Activated naive CD4-positive, alpha-beta T cell treated with anti-CD3 and anti-CD28 coated beads, Interleukin-2, amount 50 U/mL, for 72 hours (primary cell): ENCODE measurements at regions not wholly inside any gene's neighbourhood (a gene's known extent, or its start where the extent isn't known, plus 50 kb on each side); places are given as distances from the start of the nearest gene placed in this dataset.
"Not testable (repeated sequence)": the region's sequence is repeated elsewhere in the genome, so short reads cannot be mapped to it uniquely, and the experiment has no call there.

Source experiments
- ATAC-seq, 2 donors: fragments of 150-1000 bp; cut with Tn5 transposase; 2 replicates each; pipeline ENCODE4 v1.10.0; 2021; ENCODE audit warnings: mild to moderate bottlenecking in 2 of 2, moderate library complexity in 2 of 2
- DNase-seq, 2 donors: peaks; one replicate each; pipeline ENCODE4 v3.0.0; 2021 to 2022; ENCODE audit warnings: low spot score in 2 of 2
- H3K27ac Mint-ChIP-seq, 2 donors: one replicate each; pipeline ENCODE4 v1.8.0; 2022; ENCODE audit warnings: mild to moderate bottlenecking in 2 of 2, mixed read lengths in 2 of 2
- H3K36me3 Mint-ChIP-seq, 2 donors: one replicate each; pipeline ENCODE4 v1.8.0; 2022; ENCODE audit warnings: mixed read lengths in 2 of 2
- H3K9me3 Mint-ChIP-seq, 2 donors: one replicate each; pipeline ENCODE4 v1.8.0; 2022; ENCODE audit warnings: mixed read lengths in 2 of 2

- H3K36me3 Mint-ChIP-seq = no peaks in the 10 kb centered on the region
- DNase-seq (no peak), ATAC-seq (no peak)
- H3K27ac Mint-ChIP-seq = no peak overlapping the region
- H3K9me3 Mint-ChIP-seq = peaks cover 0 to 12% of the 10 kb centered on the region in 2 donors
Measured at GRCh38 chr1:215287362-215287761, 204.8 kb downstream of the KCNK2 start.

- DNase-seq = no peak
- no peak for ATAC-seq
- Mint-ChIP-seq H3K36me3 (peaks cover 0 to 14% of the 10 kb centered on the region in 2 donors), H3K9me3 (peaks cover 3 to 23% of the 10 kb centered on the region in 2 donors), H3K27ac (no peak overlapping the region)
Measured at GRCh38 chr1:215290018-215290417, 207.5 kb downstream of the KCNK2 start.

- no peak for DNase-seq
- peaks cover 9 to 27% of the 10 kb centered on the region in 2 donors for H3K9me3 Mint-ChIP-seq
- H3K36me3 Mint-ChIP-seq = peaks cover 0 to 17% of the 10 kb centered on the region in 2 donors
Measured at GRCh38 chr1:215292932-215293331, 210.4 kb downstream of the KCNK2 start.

GRCh38 chr1:215306426-215306825 lies 223.9 kb downstream of the KCNK2 start:
- ATAC-seq = no peak
- peaks cover 0 to 9% of the 10 kb centered on the region in 2 donors for H3K9me3 Mint-ChIP-seq
- no peaks in the 10 kb centered on the region for H3K36me3 Mint-ChIP-seq

More at GRCh38 chr1:215292932-215293331, 210.4 kb downstream of the KCNK2 start:
- H3K27ac Mint-ChIP-seq = no peak overlapping the region
- no peak for ATAC-seq

GRCh38 chr1:215321802-215322201 lies 239.3 kb downstream of the KCNK2 start:
- H3K27ac Mint-ChIP-seq = no peak overlapping the region
- ATAC-seq = no peak
- peaks cover 0 to 8% of the 10 kb centered on the region in 2 donors for H3K36me3 Mint-ChIP-seq
- peaks cover 0 to 17% of the 10 kb centered on the region in 2 donors for H3K9me3 Mint-ChIP-seq
- DNase-seq = no peak

More at GRCh38 chr1:215306426-215306825, 223.9 kb downstream of the KCNK2 start:
- no peak overlapping the region for H3K27ac Mint-ChIP-seq
- no peak for DNase-seq

- DNase-seq, H3K36me3 Mint-ChIP-seq, ATAC-seq, H3K27ac Mint-ChIP-seq: not testable (repeated sequence)
- peaks cover 0 to 14% of the 10 kb centered on the region in 2 donors for H3K9me3 Mint-ChIP-seq
Measured at GRCh38 chr1:215323992-215324391, 241.5 kb downstream of the KCNK2 start.

GRCh38 chr1:215330426-215330825 lies 236.7 kb upstream of the KCTD3 start:
- H3K36me3 Mint-ChIP-seq = no peaks in the 10 kb centered on the region
- DNase-seq (no peak), ATAC-seq (no peak)
- no peak overlapping the region for H3K27ac Mint-ChIP-seq
- peaks cover 0 to 5% of the 10 kb centered on the region in 2 donors for H3K9me3 Mint-ChIP-seq

GRCh38 chr1:215344539-215344938 lies 222.6 kb upstream of the KCTD3 start:
- H3K36me3 Mint-ChIP-seq = peaks cover 0 to 4% of the 10 kb centered on the region in 2 donors
- peaks cover 0 to 7% of the 10 kb centered on the region in 2 donors for H3K9me3 Mint-ChIP-seq
- no peak for DNase-seq
- no peak for ATAC-seq
- H3K27ac Mint-ChIP-seq = no peak overlapping the region

- H3K27ac Mint-ChIP-seq = no peak overlapping the region
Measured at GRCh38 chr1:215345208-215345607, 221.9 kb upstream of the KCTD3 start.

GRCh38 chr1:215345766-215346165 lies 221.3 kb upstream of the KCTD3 start:
- H3K9me3 Mint-ChIP-seq = peaks cover 0 to 5% of the 10 kb centered on the region in 2 donors
- H3K36me3 Mint-ChIP-seq = peaks cover 0 to 4% of the 10 kb centered on the region in 2 donors
- H3K27ac Mint-ChIP-seq = no peak overlapping the region
- DNase-seq = no peak
- ATAC-seq = no peak

More at GRCh38 chr1:215345208-215345607, 221.9 kb upstream of the KCTD3 start:
- peaks cover 0 to 4% of the 10 kb centered on the region in 2 donors for H3K36me3 Mint-ChIP-seq
- ATAC-seq (no peak), DNase-seq (no peak)
- H3K9me3 Mint-ChIP-seq = peaks cover 0 to 7% of the 10 kb centered on the region in 2 donors

GRCh38 chr1:215357901-215358300 lies 209.2 kb upstream of the KCTD3 start:
- ATAC-seq (no peak), DNase-seq (no peak)
- Mint-ChIP-seq H3K36me3 (no peaks in the 10 kb centered on the region), H3K27ac (no peak overlapping the region), H3K9me3 (peaks cover 0 to 5% of the 10 kb centered on the region in 2 donors)

- DNase-seq = no peak
- ATAC-seq = no peak
- peaks cover 0 to 5% of the 10 kb centered on the region in 2 donors for H3K9me3 Mint-ChIP-seq
- no peak overlapping the region for H3K27ac Mint-ChIP-seq
- no peaks in the 10 kb centered on the region for H3K36me3 Mint-ChIP-seq
Measured at GRCh38 chr1:215358356-215358755, 208.7 kb upstream of the KCTD3 start.

- ATAC-seq = no peak
- Mint-ChIP-seq H3K36me3 (no peaks in the 10 kb centered on the region), H3K27ac (no peak overlapping the region), H3K9me3 (peaks cover 5 to 10% of the 10 kb centered on the region in 2 donors)
- no peak for DNase-seq
Measured at GRCh38 chr1:215360031-215360430, 207.1 kb upstream of the KCTD3 start.

- no peak overlapping the region for H3K27ac Mint-ChIP-seq
- peaks cover 5 to 10% of the 10 kb centered on the region in 2 donors for H3K9me3 Mint-ChIP-seq
- ATAC-seq (no peak), DNase-seq (no peak)
- H3K36me3 Mint-ChIP-seq = no peaks in the 10 kb centered on the region
Measured at GRCh38 chr1:215360758-215361157, 206.3 kb upstream of the KCTD3 start.

- peaks cover 0 to 4% of the 10 kb centered on the region in 2 donors for H3K9me3 Mint-ChIP-seq
- DNase-seq (no peak), ATAC-seq (no peak)
- H3K27ac Mint-ChIP-seq = no peak overlapping the region
- no peaks in the 10 kb centered on the region for H3K36me3 Mint-ChIP-seq
Measured at GRCh38 chr1:215375381-215375780, 191.7 kb upstream of the KCTD3 start.

- DNase-seq (no peak), ATAC-seq (no peak)
- Mint-ChIP-seq H3K9me3 (peaks cover 0 to 4% of the 10 kb centered on the region in 2 donors), H3K36me3 (no peaks in the 10 kb centered on the region), H3K27ac (no peak overlapping the region)
Measured at GRCh38 chr1:215376544-215377264, 190.4 kb upstream of the KCTD3 start.

GRCh38 chr1:215377746-215378145 lies 189.4 kb upstream of the KCTD3 start:
- no peak for DNase-seq
- peaks cover 0 to 4% of the 10 kb centered on the region in 2 donors for H3K9me3 Mint-ChIP-seq
- no peaks in the 10 kb centered on the region for H3K36me3 Mint-ChIP-seq
- ATAC-seq = no peak
- H3K27ac Mint-ChIP-seq = no peak overlapping the region

GRCh38 chr1:215380566-215380965 lies 186.5 kb upstream of the KCTD3 start:
- no peaks in the 10 kb centered on the region for H3K36me3 Mint-ChIP-seq
- DNase-seq (no peak), ATAC-seq (no peak)
- no peak overlapping the region for H3K27ac Mint-ChIP-seq
- H3K9me3 Mint-ChIP-seq = peaks cover 0 to 3% of the 10 kb centered on the region in 2 donors
